Stimulated activated CD8-positive, alpha-beta memory T cell treated with anti-CD3 and anti-CD28 coated beads, Interleukin-15, amount 100 ng/mL, for 48 hours (primary cell): ENCODE measurements at regions not wholly inside any gene's neighbourhood (a gene's known extent, or its start where the extent isn't known, plus 50 kb on each side); places are given as distances from the start of the nearest gene placed in this dataset.
"Not testable (repeated sequence)": the region's sequence is repeated elsewhere in the genome, so short reads cannot be mapped to it uniquely, and the experiment has no call there.

Experiments
- DNase-seq, 2 donors: peaks; one replicate each; pipeline ENCODE4 v3.0.0-alpha.2; 2020; ENCODE audit warnings: low read depth in 2 of 2

- no peak for DNase-seq
Measured at GRCh38 chr11:33529461-33529860, 171.2 kb downstream of the C11orf91 start.

GRCh38 chr11:33527738-33528137 lies 172.9 kb downstream of the C11orf91 start:
- DNase-seq, result not testable (repeated sequence)

GRCh38 chr11:33525789-33526188 lies 174.8 kb downstream of the C11orf91 start:
- no peak for DNase-seq

GRCh38 chr11:33521384-33521783 lies 179.2 kb downstream of the C11orf91 start:
- no peak for DNase-seq

GRCh38 chr11:33520112-33520511 lies 180.5 kb downstream of the C11orf91 start:
- DNase-seq, result no peak

- DNase-seq, result no peak
Measured at GRCh38 chr11:33515347-33515746, 185.3 kb downstream of the C11orf91 start.

- no peak for DNase-seq
Measured at GRCh38 chr11:33514079-33514925, 186.3 kb downstream of the C11orf91 start.

- no peak for DNase-seq
Measured at GRCh38 chr11:33509632-33510031, 191.0 kb downstream of the C11orf91 start.

GRCh38 chr11:33507967-33508366 lies 192.7 kb downstream of the C11orf91 start:
- DNase-seq, result no peak

GRCh38 chr11:33507356-33507755 lies 193.3 kb downstream of the C11orf91 start:
- no peak for DNase-seq

- DNase-seq, result no peak
Measured at GRCh38 chr11:33505093-33505492, 195.5 kb downstream of the C11orf91 start.

GRCh38 chr11:33500861-33501479 lies 199.7 kb downstream of the C11orf91 start:
- DNase-seq, result no peak

- no peak for DNase-seq
Measured at GRCh38 chr11:33500332-33500731, 200.3 kb downstream of the C11orf91 start.

- DNase-seq, result no peak
Measured at GRCh38 chr11:33492596-33492995, 208.0 kb downstream of the C11orf91 start.

GRCh38 chr11:33490842-33491370 lies 209.7 kb downstream of the C11orf91 start:
- DNase-seq, result no peak

GRCh38 chr11:33488971-33489370 lies 211.7 kb downstream of the C11orf91 start:
- no peak for DNase-seq

GRCh38 chr11:33480626-33481025 lies 220.0 kb downstream of the C11orf91 start:
- DNase-seq, result no peak

- DNase-seq, result no peak
Measured at GRCh38 chr11:33479231-33479630, 221.4 kb downstream of the C11orf91 start.

GRCh38 chr11:33478111-33478573 lies 221.0 kb downstream of the HIPK3 start:
- no peak for DNase-seq

- DNase-seq, result no peak
Measured at GRCh38 chr11:33476945-33477606, 219.9 kb downstream of the HIPK3 start.

- DNase-seq, result no peak
Measured at GRCh38 chr11:33475993-33476392, 218.8 kb downstream of the HIPK3 start.

- DNase-seq, result no peak
Measured at GRCh38 chr11:33474866-33475265, 217.7 kb downstream of the HIPK3 start.
